ENCODE measurements at regions not wholly inside any gene's neighbourhood (a gene's known extent, or its start where the extent isn't known, plus 50 kb on each side); places are given as distances from the start of the nearest gene placed in this dataset.

DNA sequence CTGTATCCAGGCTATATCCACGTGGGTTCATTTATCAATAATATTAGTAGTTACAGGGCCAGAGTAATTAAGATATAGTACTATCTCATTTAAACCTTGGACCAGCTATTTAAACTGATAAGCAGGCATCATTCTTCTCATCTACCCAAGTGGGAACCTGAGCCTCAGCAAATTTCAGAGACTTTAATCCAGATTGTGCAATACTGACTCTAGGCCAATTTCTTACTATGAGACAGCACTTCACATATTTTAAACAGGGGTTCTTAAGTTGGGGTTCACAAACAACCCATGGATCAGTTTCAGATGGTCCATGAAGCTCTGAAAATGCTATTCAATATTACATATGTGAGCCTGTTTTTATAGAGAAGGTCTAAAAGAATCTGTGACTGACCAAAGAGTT is 302.7 kb upstream of the PSMD7 start:
- in situ Hi-C loops (cut with MboI; ENCODE audit: low pct_unique_long_range_greater_than_20kb, low sequenced_read_pairs, unreplicated experiment) = no loop called here
- TF ChIP-seq CTCF (IDR thresholded peaks at IDR 0.05; ENCODE audit: extremely low read depth, insufficient read depth, missing control alignments) = no peak
- DNase-seq (ENCODE audit: low spot score) = no peak

GRCh38 chr16:73978407-73978784 is 318.2 kb upstream of the PSMD7 start:
- DNase-seq (ENCODE audit: low spot score) = no peak
- no peak for TF ChIP-seq CTCF (IDR thresholded peaks at IDR 0.05; ENCODE audit: extremely low read depth, insufficient read depth, missing control alignments)
- in situ Hi-C loops (cut with MboI; ENCODE audit: low pct_unique_long_range_greater_than_20kb, low sequenced_read_pairs, unreplicated experiment) = no loop called here

GRCh38 chr16:73976644-73977043 is 320.0 kb upstream of the PSMD7 start:
- no peak for TF ChIP-seq CTCF (IDR thresholded peaks at IDR 0.05; ENCODE audit: extremely low read depth, insufficient read depth, missing control alignments)
- no peak for DNase-seq (ENCODE audit: low spot score)
- in situ Hi-C loops (cut with MboI; ENCODE audit: low pct_unique_long_range_greater_than_20kb, low sequenced_read_pairs, unreplicated experiment) = no loop called here

DNA sequence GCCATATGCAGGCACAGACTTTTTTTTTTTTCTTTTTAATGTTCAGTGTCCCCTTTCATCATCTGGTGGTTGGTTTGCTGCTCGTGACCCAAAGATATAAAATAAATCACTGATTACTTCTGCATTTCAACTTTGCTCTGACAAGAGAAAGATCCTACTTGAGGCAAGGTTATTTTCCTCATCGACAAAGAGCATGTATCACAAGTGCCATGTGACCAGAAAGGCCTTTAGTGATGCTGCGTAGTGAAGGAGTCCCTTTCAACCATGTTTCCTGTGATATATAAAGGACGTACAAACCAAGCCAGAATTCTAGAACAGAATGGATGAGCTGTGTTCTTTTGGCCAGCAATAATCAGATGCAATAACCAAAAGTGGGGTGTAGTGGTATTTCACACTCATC is 323.4 kb upstream of the PSMD7 start:
- in situ Hi-C loops (cut with MboI; ENCODE audit: low pct_unique_long_range_greater_than_20kb, low sequenced_read_pairs, unreplicated experiment) = no loop called here
- TF ChIP-seq CTCF (IDR thresholded peaks at IDR 0.05; ENCODE audit: extremely low read depth, insufficient read depth, missing control alignments) = no peak
- DNase-seq (ENCODE audit: low spot score) = no peak

DNA sequence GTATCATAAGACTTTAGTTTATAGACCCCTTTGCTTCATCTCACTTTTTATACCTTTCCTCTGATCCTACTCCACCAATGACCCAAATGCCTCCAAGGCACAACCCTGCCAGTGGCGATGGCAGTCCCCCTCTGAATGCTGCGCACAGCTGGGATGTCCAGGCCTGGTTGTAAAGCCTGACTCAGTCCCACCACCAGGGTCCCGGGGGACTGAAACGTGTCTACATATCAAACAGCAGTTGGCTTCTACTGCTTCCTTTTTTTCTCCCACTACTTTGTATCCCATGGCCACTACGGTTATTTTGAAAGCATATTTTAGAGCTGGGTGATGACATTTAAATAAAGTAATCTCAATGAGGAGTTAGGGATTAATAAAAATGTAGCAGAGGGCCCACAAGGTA is 329.8 kb upstream of the PSMD7 start:
- in situ Hi-C loops (cut with MboI; ENCODE audit: low pct_unique_long_range_greater_than_20kb, low sequenced_read_pairs, unreplicated experiment) = no loop called here
- DNase-seq (ENCODE audit: low spot score) = no peak
- TF ChIP-seq CTCF (IDR thresholded peaks at IDR 0.05; ENCODE audit: extremely low read depth, insufficient read depth, missing control alignments) = no peak

DNA sequence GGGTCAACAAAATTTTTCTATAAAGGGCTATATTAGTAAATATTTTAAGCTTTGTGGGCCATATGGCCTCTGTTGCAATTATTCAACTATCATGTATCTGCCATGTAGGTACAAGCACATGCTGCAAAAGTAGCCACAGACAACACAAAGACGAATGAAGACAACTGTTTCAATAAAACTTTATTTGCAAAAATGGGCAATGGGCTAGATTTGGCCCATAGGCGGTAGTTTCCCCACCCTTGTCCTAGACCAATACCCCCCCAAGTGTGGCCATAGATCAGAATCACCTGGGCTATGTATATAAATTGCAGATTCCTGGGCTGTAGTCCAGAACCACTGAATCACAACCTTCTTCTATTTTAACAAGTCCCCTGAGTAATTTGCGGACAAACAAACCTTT is 331.0 kb upstream of the PSMD7 start:
- in situ Hi-C loops (cut with MboI; ENCODE audit: low pct_unique_long_range_greater_than_20kb, low sequenced_read_pairs, unreplicated experiment) = no loop called here
- DNase-seq (ENCODE audit: low spot score) = no peak
- TF ChIP-seq CTCF (IDR thresholded peaks at IDR 0.05; ENCODE audit: extremely low read depth, insufficient read depth, missing control alignments) = no peak

Measured in GM13977 (cell line).